NT2/D1 (cell line): ENCODE measurements at regions not wholly inside any gene's neighbourhood (a gene's known extent, or its start where the extent isn't known, plus 50 kb on each side); places are given as distances from the start of the nearest gene placed in this dataset.

Experiments used
- SUZ12 ChIP-seq: IDR thresholded peaks from 2 replicates; pipeline ENCODE4 v1.6.1; 2011; ENCODE audit not compliant: insufficient read length, insufficient read depth; ENCODE audit errors: extremely low read depth
- YY1 ChIP-seq: IDR thresholded peaks from 2 replicates; pipeline ENCODE4 v1.6.1; 2011; ENCODE audit not compliant: insufficient read length, insufficient read depth
- ZNF274 ChIP-seq: IDR thresholded peaks from 2 replicates; pipeline ENCODE4 v1.6.1; 2011; ENCODE audit warnings: mild to moderate bottlenecking, low read depth, low read length

DNA sequence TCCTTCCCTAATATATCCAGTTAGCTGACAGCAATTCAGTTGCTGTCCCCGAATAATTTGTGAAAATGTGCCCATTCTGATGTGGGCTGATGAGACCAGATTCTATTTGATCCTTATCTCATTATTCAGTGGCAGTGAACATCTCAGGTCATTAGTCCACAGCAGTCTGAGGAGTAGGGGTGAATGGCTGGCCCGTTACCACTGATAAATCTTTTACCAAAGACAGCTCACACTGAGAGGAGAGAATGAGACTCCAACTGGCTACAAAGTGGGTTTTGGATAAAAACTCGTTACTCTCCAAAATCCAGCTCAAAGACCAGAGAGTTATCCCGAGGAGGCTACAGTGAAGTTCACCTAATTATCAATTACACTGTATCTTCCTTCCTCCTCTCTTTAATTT lies 189.7 kb downstream of the TUSC7 start:
- TF ChIP-seq YY1: no peak
- no peak for TF ChIP-seq ZNF274
- no peak for TF ChIP-seq SUZ12
